B cell (primary cell): ENCODE measurements at regions not wholly inside any gene's neighbourhood (a gene's known extent, or its start where the extent isn't known, plus 50 kb on each side); places are given as distances from the start of the nearest gene placed in this dataset.

Source experiments
- ATAC-seq: fragments of 200-7000 bp; cut with Tn5 transposase; one replicate; pipeline ENCODE4 v1.10.0; 2021; ENCODE audit warnings: low read depth, mild to moderate bottlenecking, moderate number of reproducible peaks, moderate library complexity
- CTCF ChIA-PET: fragments of 350-600 bp; sonication (Branson Sonifier 250); formaldehyde crosslinking; loops from one replicate; lab custom pipeline; 2021; ENCODE audit warnings: antibody characterized with exemption, inconsistent platforms; lab: Charles Lee
- POLR2A ChIA-PET: fragments of 350-600 bp; sonication (Branson Sonifier 250); formaldehyde crosslinking; loops from one replicate; lab custom pipeline; 2021; ENCODE audit warnings: antibody characterized with exemption; lab: Charles Lee
- DNase-seq: peaks from one replicate; pipeline ENCODE4 v3.0.0; 2013
- H2AFZ ChIP-seq: 2 replicates; pipeline ENCODE4 v1.6.1; 2012; ENCODE audit warnings: mild to moderate bottlenecking, low read depth, low read length; ENCODE audit not compliant: insufficient read depth, poor library complexity, severe bottlenecking
- H3K27ac ChIP-seq, 2 donors: 1 replicate in 1 of 2; 2 replicates in 1 of 2; pipeline ENCODE4 v1.5.1; 2012 to 2013; ENCODE audit warnings: low read length in 2 of 2, mild to moderate bottlenecking in 2 of 2, moderate library complexity in 1 of 2
- H3K27me3 ChIP-seq, 4 experiments: fragments of 200-600 bp in 1 of 4; sonication (generic) in 1 of 4; replicated peaks in 1 of 4; 1 replicate in 2 of 4; 2 replicates in 2 of 4; pipeline versions ENCODE4 v1.6.1 to v1.7.0; 2013 to 2016; ENCODE audit warnings: low read length in 3 of 4, mild to moderate bottlenecking in 2 of 4, mixed read lengths in 1 of 4, moderate library complexity in 1 of 4; ENCODE audit not compliant: insufficient read depth in 4 of 4, control insufficient read depth in 3 of 4; ENCODE audit errors: control extremely low read depth in 1 of 4
- H3K36me3 ChIP-seq, 2 experiments: replicated peaks in 1 of 2; 1 replicate in 1 of 2; 2 replicates in 1 of 2; pipeline versions ENCODE4 v1.6.1 to v1.7.1; 2013; ENCODE audit warnings: low read length in 1 of 2; ENCODE audit not compliant: insufficient read depth in 2 of 2, control insufficient read depth in 1 of 2; ENCODE audit errors: control extremely low read depth in 1 of 2, extremely low read depth in 1 of 2
- H3K4me1 ChIP-seq, 2 donors: fragments of 200-600 bp in 1 of 2; sonication (generic) in 1 of 2; 1 replicate in 1 of 2; 2 replicates in 1 of 2; pipeline versions ENCODE4 v1.5.1 to v1.6.1; 2013 to 2017; ENCODE audit warnings: low read length in 2 of 2; ENCODE audit not compliant: control insufficient read depth in 2 of 2, insufficient read depth in 2 of 2
- H3K4me2 ChIP-seq: replicated peaks from 2 replicates; pipeline ENCODE3; 2012; ENCODE audit warnings: mild to moderate bottlenecking, low read depth, low read length; ENCODE audit not compliant: poor library complexity, severe bottlenecking
- H3K4me3 ChIP-seq, 5 experiments: fragments of 200-600 bp in 1 of 5; sonication (generic) in 1 of 5; 1 replicate in 3 of 5; 2 replicates in 2 of 5; pipeline versions ENCODE4 v1.5.1 to v1.7.0; 2011 to 2016; ENCODE audit warnings: low read length in 4 of 5, mild to moderate bottlenecking in 4 of 5, low read depth in 2 of 5, control low read depth in 1 of 5, moderate library complexity in 1 of 5; ENCODE audit not compliant: insufficient read depth in 1 of 5; ENCODE audit errors: control extremely low read depth in 1 of 5, extremely low read depth in 1 of 5
- H3K79me2 ChIP-seq: fragments of 200-600 bp; sonication (generic); one replicate; pipeline ENCODE4 v1.6.0; 2016; ENCODE audit warnings: low read length; ENCODE audit not compliant: control insufficient read depth, insufficient read depth
- H3K9ac ChIP-seq: fragments of 200-600 bp; sonication (generic); 2 replicates; pipeline ENCODE4 v1.6.1; 2017; ENCODE audit warnings: mild to moderate bottlenecking, low read length, moderate library complexity
- H3K9me3 ChIP-seq, 3 donors: one replicate each; pipeline versions ENCODE4 v1.6.1 to v1.7.1; 2013; ENCODE audit warnings: low read length in 2 of 3; ENCODE audit not compliant: control insufficient read depth in 2 of 3, insufficient read depth in 1 of 3; ENCODE audit errors: control extremely low read depth in 1 of 3
- H4K20me1 ChIP-seq: 2 replicates; pipeline ENCODE4 v1.6.0; 2012; ENCODE audit warnings: mild to moderate bottlenecking, low read length; ENCODE audit not compliant: insufficient read depth, control insufficient read depth, poor library complexity, severe bottlenecking
- H3K27ac Mint-ChIP-seq: one replicate; pipeline ENCODE4 v1.8.0; 2021; ENCODE audit warnings: mixed read lengths
- H3K27me3 Mint-ChIP-seq: one replicate; pipeline ENCODE4 v1.8.0; 2021; ENCODE audit warnings: mixed read lengths
- H3K4me1 Mint-ChIP-seq: one replicate; pipeline ENCODE4 v1.8.0; 2021; ENCODE audit warnings: mixed read lengths
- H3K4me3 Mint-ChIP-seq: one replicate; pipeline ENCODE4 v1.8.0; 2021; ENCODE audit warnings: mixed read lengths
- H3K9me3 Mint-ChIP-seq: one replicate; pipeline ENCODE4 v1.8.0; 2022; ENCODE audit warnings: mixed read lengths; ENCODE audit not compliant: insufficient read depth
- EZH2 ChIP-seq: IDR thresholded peaks from 2 replicates; pipeline ENCODE4 v1.6.1; 2012; ENCODE audit warnings: borderline replicate concordance, low read depth, mild to moderate bottlenecking, moderate library complexity, low read length; ENCODE audit not compliant: insufficient read depth, poor library complexity, severe bottlenecking
- WGBS: methylation state at CpG from one replicate; pipeline ENCODE4 v1.1.5; 2013; ENCODE audit warnings: missing lambda C conversion rate; ENCODE audit not compliant: insufficient coverage; 5-methylcytosine and 5-hydroxymethylcytosine counted together
- intact Hi-C: fragments of 100-400 bp; cut with micrococcal nuclease; formaldehyde crosslinking; loops from one replicate; pipeline ENCODE4 v1.10.0; 2022
- TF ChIP-seq, protein P1 (sequence below): fragments of 200-600 bp; IDR thresholded peaks from one replicate; pipeline ENCODE4 v1.8.0; 2022; ENCODE audit warnings: antibody characterized with exemption, mild to moderate bottlenecking

DNA sequence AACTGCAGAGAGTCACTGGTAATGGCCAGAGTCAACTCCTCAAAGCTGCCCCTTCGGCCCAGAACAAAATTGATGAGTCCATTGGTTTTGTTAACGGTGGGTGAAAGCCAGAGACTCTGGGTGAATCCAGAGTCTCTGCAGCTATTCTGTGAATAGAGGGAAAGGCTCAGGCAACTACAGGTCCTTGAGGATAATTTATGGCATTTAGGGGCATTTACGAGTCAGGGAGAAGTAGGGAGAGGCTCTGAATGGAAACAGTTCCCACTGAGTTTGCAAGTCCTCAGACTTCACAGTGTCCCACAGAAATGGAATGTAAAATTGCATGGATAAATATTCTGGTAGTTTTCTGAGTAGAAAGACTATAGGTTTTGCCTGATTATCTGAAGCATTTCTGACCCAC is 257.8 kb downstream of the SEC61B start:
- CTCF ChIA-PET = no interaction called here
- no peak overlapping the region for H3K27ac Mint-ChIP-seq

DNA sequence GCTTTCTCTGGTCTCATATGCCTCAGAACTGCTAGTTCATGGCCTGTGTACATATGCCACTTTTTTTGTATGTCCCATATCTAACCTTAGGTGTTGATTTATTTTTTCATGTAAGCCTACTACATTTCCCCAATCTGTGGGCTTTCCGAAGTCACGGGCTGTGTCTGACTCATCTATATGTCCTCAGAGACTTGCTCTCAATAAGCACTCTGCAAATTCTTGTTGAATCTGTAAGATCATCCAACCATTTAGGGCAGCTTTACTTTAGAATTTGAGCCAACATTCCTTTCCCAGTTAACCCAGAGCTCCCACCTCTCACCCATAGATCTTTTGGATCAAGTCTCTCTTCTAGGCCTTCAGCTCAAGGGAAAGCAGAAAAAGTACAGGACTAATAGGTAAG is 263.4 kb downstream of the SEC61B start:
- Histone ChIP-seq H3K9ac (no peak overlapping the region), H3K27me3 (no peaks in the 10 kb centered on the region), H3K36me3 (no peaks in the 10 kb centered on the region), H3K4me3 (no peak overlapping the region), H3K79me2 (no peaks in the 10 kb centered on the region), H3K4me2 (no peak overlapping the region), H4K20me1 (no peaks in the 10 kb centered on the region), H3K4me1 (no peaks in the 10 kb centered on the region), H3K9me3 (peaks cover 0 to 3% (median 0%) of the 10 kb centered on the region in 3 donors), H3K27ac (no peak overlapping the region), H2AFZ (no peak overlapping the region)
- no peaks in the 10 kb centered on the region for H3K9me3 Mint-ChIP-seq
- 100% methylated on average over 2 of the region's 2 CpGs for WGBS
- peak overlapping the region; percentile 53 for H3K27ac Mint-ChIP-seq
- peaks cover 6% of the 10 kb centered on the region for H3K4me1 Mint-ChIP-seq
- DNase-seq = no peak
- intact Hi-C loops = no loop called here
- peak; percentile 21 for ATAC-seq
- peak overlapping the region; percentile 2 for H3K4me3 Mint-ChIP-seq
- ChIA-PET CTCF (no interaction called here), POLR2A (no interaction called here)
- no peak for TF ChIP-seq EZH2
- TF ChIP-seq, protein P1, sequence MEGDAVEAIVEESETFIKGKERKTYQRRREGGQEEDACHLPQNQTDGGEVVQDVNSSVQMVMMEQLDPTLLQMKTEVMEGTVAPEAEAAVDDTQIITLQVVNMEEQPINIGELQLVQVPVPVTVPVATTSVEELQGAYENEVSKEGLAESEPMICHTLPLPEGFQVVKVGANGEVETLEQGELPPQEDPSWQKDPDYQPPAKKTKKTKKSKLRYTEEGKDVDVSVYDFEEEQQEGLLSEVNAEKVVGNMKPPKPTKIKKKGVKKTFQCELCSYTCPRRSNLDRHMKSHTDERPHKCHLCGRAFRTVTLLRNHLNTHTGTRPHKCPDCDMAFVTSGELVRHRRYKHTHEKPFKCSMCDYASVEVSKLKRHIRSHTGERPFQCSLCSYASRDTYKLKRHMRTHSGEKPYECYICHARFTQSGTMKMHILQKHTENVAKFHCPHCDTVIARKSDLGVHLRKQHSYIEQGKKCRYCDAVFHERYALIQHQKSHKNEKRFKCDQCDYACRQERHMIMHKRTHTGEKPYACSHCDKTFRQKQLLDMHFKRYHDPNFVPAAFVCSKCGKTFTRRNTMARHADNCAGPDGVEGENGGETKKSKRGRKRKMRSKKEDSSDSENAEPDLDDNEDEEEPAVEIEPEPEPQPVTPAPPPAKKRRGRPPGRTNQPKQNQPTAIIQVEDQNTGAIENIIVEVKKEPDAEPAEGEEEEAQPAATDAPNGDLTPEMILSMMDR = no peak
- H3K27me3 Mint-ChIP-seq = no peaks in the 10 kb centered on the region

More for the DNA sequence above, 257.8 kb downstream of the SEC61B start:
- Mint-ChIP-seq H3K9me3 (no peaks in the 10 kb centered on the region), H3K4me3 (no peak overlapping the region), H3K27me3 (peaks cover 5% of the 10 kb centered on the region), H3K4me1 (no peaks in the 10 kb centered on the region)
- no peak for DNase-seq
- H3K9ac ChIP-seq = no peak overlapping the region
- peaks cover 0 to 3% (median 0%) of the 10 kb centered on the region in 3 donors for H3K9me3 ChIP-seq
- TF ChIP-seq, protein P1 = no peak
- TF ChIP-seq EZH2 = no peak
- no peaks in the 10 kb centered on the region for H3K79me2 ChIP-seq
- no peak for ATAC-seq
- no peak overlapping the region for H3K27ac ChIP-seq
- no peak overlapping the region for H2AFZ ChIP-seq
- no peaks in the 10 kb centered on the region for H3K4me1 ChIP-seq
- 93% methylated on average over 3 of the region's 3 CpGs for WGBS
- H3K36me3 ChIP-seq = no peaks in the 10 kb centered on the region
- POLR2A ChIA-PET = no interaction called here
- H3K4me3 ChIP-seq = no peak overlapping the region
- H4K20me1 ChIP-seq = no peaks in the 10 kb centered on the region
- H3K4me2 ChIP-seq = no peak overlapping the region
- intact Hi-C loops = no loop called here
- no peaks in the 10 kb centered on the region for H3K27me3 ChIP-seq
